GM18868 (cell line): ENCODE measurements at regions not wholly inside any gene's neighbourhood (a gene's known extent, or its start where the extent isn't known, plus 50 kb on each side); places are given as distances from the start of the nearest gene placed in this dataset.

ENCODE experiments used
- ATAC-seq: cut with Tn5 transposase; IDR thresholded peaks from one replicate; pipeline ENCODE4 v1.9.1; 2021; ENCODE audit warnings: mild to moderate bottlenecking, moderate library complexity; ENCODE audit not compliant: unreplicated experiment

- ATAC-seq = no peak
Measured at GRCh38 chr5:93017376-93017775, 563.6 kb downstream of the NR2F1-AS1 start.

GRCh38 chr5:93010616-93011015 is 570.4 kb downstream of the NR2F1-AS1 start:
- no peak for ATAC-seq

- no peak for ATAC-seq
Measured at GRCh38 chr5:93010037-93010436, 571.0 kb downstream of the NR2F1-AS1 start.

- ATAC-seq = no peak
Measured at GRCh38 chr5:93008502-93009207, 572.4 kb downstream of the NR2F1-AS1 start.

- ATAC-seq = no peak
Measured at GRCh38 chr5:93006915-93007314, 574.1 kb downstream of the NR2F1-AS1 start.

DNA sequence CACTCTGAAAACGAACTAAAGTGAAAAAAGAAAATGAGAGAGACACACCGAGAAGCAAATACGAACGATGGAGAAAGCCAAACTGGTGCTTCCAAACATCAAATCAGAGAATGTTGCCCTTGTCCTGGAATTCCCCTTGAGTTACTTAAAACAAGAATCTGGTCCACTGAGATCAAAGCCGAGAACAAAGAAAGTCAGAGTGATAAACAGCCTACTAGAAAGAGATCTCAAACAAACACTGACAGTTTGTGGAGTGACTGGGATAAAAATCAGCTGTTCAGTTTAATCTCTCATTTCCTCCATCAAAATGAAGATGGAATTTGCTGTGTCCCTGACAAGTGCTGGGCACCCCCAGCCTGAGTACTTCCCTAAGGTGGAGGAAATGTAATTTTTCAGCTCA is 582.6 kb downstream of the NR2F1-AS1 start:
- no peak for ATAC-seq

- no peak for ATAC-seq
Measured at GRCh38 chr5:92994392-92994791, 586.6 kb downstream of the NR2F1-AS1 start.

DNA sequence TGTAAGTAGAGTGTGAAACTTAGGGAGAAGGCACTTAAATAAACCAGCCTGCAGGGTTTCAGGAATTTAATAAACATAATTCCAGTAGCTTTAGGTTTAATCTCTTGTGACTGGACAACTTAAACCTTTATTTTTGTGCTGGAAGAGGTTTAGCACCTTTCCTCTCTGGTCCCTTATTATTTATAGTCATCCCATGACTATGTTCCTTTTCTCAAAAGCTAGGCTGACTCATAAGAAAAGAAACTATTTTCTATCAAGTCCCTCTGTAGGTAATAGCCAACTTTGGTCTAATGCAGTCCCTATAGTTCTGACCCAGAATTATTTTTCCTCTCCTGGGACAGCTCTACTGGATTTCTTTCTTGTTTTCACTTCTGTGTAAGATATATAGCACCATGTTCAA is 588.9 kb downstream of the NR2F1-AS1 start:
- no peak for ATAC-seq

- no peak for ATAC-seq
Measured at GRCh38 chr5:92991581-92992067, 589.4 kb downstream of the NR2F1-AS1 start.

GRCh38 chr5:92990771-92991170 is 590.2 kb downstream of the NR2F1-AS1 start:
- ATAC-seq = no peak

GRCh38 chr5:92981001-92981400 is 600.0 kb downstream of the NR2F1-AS1 start:
- no peak for ATAC-seq

DNA sequence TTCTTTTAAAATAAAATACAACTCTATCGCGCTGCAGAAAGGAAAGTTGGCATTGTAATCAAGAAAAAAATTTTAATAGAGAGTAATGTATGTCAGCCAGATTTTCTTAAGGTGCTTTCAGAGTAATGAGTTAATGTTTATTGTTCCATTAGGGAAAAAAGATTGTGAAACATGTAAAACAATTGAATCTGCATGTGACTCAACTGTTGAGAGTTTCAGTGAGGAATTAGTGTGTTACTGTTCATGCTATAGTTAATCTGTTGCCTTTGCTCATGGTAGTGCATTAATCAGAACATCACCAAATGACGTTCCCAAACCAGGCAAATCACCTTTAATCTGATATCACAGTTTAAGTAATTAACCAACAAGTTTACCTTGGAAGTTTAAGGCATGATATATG is 600.5 kb downstream of the NR2F1-AS1 start:
- no peak for ATAC-seq

GRCh38 chr5:92979716-92980115 is 601.3 kb downstream of the NR2F1-AS1 start:
- ATAC-seq = no peak

DNA sequence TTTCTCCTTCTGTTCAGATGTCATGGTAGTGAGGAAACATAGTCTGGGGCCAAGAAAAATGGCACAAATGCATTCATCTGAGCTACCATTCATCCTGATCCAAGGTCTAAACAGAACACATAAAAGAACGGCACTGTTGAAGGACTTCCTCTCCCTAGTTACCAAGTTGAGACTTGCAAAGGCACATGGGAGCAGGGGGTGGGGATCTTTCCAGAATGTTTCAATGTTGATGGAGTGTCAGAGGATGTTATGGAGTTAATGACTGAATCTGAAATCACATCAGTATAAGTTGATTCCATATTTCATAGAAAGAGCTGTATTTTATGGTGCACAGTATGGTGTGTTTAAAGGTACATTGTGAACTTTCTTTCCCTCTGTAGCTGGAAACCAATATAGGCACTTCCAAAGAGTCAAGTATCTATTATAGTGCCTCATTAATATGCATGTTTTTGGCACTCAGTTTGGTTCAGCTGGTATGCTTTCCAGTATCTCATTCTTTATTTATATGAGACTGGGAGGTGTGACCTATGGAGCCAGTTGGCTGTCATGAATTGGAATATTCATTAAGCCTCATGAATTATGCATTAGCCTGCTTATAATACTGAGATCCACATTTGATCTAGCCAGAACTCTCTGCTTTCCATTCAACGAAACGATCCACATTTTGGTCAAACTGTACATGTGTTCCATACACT is 603.0 kb downstream of the NR2F1-AS1 start:
- no peak for ATAC-seq

GRCh38 chr5:92976156-92976555 is 604.9 kb downstream of the NR2F1-AS1 start:
- no peak for ATAC-seq

DNA sequence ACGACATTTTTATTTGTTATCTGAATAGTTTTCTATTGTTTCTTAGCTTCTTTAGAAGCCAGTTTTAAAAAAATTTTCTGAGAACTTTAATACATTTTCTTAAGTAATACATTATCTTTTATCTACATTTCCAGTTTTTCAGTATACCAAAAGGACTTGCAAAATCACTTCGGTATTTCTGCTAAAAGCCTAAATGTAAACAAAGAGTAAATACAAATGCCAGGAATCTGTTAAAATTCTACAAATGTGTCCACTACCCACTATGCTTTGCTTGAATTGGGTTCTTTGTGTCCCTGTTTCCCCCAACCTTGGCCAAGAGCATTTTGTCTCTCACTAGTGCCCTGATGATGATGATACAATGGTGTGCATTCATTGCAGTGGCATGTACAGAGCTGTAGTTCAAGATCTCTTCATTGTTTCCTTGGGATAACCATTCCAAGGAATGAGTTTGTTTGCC is 611.2 kb downstream of the NR2F1-AS1 start:
- no peak for ATAC-seq

GRCh38 chr5:92969191-92969780 is 611.7 kb downstream of the NR2F1-AS1 start:
- no peak for ATAC-seq

DNA sequence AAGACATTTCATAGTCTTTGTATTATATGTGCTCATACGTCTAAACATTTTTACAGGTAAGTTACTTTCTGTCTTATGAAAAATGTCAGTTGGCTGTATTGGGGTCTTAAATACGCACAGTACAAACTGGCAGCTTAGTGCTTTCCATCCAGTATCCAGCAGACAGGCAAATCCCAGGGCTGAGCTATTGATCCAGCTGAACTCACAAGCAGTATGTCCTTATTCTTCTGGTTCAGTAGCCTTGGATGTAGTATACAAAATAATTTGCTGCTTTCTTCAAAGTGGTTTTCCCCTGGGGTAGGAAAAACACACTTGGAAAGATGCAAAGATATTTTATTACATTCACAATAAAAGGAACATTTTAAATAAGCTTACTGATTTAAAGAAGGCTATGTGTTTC is 617.2 kb downstream of the NR2F1-AS1 start:
- ATAC-seq = no peak

GRCh38 chr5:92962752-92963151 is 618.3 kb downstream of the NR2F1-AS1 start:
- no peak for ATAC-seq

DNA sequence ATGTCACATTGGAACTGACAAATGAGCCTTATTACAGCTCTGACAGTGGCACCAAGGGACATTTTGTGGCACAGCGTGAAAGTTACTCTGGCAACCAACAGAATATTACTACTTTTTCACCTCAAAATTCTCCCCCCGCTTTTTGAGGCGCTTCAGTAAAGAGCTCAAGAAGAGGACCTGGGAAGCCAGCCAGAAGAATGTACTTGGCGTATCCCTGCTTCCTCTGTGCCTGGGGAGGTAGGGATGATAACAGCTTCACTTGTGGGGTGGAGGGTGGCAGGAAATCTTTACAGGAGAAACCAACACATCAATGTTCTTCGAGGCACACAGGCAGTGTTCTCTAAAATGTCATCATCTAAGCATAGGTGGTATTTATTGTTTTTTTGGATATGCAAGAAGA is 624.1 kb downstream of the NR2F1-AS1 start:
- ATAC-seq = no peak

DNA sequence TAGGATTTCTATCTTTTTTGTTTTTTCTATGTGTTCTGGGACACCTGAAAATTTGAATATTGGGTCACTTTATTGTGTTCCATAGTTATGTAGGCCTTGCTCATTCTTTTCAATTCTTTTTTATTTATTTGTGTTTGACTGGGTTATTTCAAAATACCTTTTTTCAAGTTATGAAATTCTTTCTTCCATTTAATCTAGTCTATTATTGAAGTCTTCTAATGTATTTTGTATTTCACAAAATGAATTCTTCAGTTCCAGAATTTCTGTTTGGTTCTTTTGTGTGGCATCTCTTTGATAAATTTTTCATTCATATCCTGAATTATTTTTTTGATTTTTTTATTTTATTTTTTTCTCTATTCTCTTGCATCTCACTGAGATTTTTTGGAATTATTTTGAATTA is 628.8 kb downstream of the NR2F1-AS1 start:
- ATAC-seq = no peak

GRCh38 chr5:92951746-92952145 is 629.3 kb downstream of the NR2F1-AS1 start:
- no peak for ATAC-seq
